ENCODE measurements at regions not wholly inside any gene's neighbourhood (a gene's known extent, or its start where the extent isn't known, plus 50 kb on each side); places are given as distances from the start of the nearest gene placed in this dataset.
"Not testable (repeated sequence)": the region's sequence is repeated elsewhere in the genome, so short reads cannot be mapped to it uniquely, and the experiment has no call there.

DNA sequence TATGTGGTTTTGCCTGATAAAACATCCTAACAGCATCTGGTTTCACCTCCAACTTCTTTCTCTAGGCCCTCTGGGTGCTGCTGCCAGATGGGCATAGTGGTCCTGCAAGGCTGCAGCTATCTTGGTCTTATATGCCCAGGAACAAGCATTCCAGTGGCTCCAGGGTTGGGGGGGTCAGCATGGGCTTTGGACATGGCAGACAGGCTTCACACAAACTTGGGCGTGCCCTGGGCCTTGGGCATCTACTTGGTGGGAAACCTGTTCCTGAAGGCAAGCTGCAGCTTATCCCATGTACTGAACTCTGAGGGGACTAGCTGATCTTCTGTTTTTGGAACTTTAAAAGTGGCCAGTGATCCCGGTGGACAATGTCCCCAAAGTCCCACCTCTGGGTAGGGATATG is 54.9 kb upstream of the ZNF678 start:
- Histone ChIP-seq H3K9me3 (ENCODE audit: control insufficient read depth in 2 of 2, insufficient read depth in 1 of 2, low read depth in 1 of 2, low read length in 1 of 2) (no peaks in the 10 kb centered on the region), H3K27me3 (ENCODE audit: control insufficient read depth in 1 of 2, insufficient read depth in 2 of 2, low read length in 2 of 2) (no peaks in the 10 kb centered on the region), H3K4me1 (ENCODE audit: control insufficient read depth in 2 of 2, insufficient read depth in 2 of 2, low read length in 1 of 2) (no peaks in the 10 kb centered on the region), H3K36me3 (ENCODE audit: control insufficient read depth in 2 of 2, insufficient read depth in 2 of 2, low read length in 1 of 2) (no peaks in the 10 kb centered on the region), H3K27ac (ENCODE audit: low read depth in 2 of 2, low read length in 1 of 2) (no peak overlapping the region), H3K4me3 (ENCODE audit: low read depth in 1 of 2, low read length in 2 of 2) (no peak overlapping the region)
- 86 to 88% methylated on average over 2 of the region's 2 CpGs for WGBS, 2 donors

DNA sequence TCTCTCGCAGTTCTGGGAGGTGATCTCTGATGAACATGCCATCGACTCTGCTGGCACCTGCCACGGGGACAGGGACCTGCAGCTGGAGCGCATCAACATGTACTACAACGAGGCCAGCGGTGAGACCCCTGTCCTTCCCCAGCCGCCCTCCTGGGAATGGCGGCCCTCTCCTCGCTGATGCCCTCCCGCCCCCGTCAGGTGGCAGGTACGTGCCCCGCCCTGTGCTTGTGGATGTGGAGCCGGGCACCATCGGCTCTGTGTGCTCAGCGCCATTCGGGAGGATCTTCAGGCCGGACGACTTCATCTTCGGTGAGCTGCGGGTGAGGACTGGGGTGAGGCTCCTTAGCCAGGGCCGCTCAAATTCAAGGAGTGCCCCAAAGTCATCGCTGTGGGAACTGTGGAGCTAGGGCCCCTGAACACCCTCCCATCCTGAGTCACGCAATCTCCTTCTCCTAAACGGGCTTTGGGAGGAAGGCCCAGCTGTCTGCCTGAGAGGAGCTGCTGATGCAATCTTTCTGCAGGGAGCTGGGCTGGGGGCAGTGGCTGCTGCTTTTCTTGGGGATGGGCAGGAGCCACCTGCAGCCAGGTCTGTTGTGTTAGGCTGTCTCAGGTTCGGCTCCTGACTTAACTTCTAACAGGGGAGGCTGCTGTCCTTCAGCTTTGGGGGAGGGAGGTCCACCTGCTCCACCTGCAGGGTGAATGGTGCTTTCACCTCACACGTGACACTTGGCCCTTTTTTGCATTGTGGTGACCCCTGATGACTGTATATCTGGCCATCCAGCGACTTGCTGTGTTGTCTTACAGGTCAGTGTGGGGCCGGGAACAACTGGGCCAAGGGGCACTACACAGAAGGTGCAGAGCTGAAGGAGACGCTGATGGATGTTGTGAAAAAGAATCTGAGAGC is 56.6 kb upstream of the ZNF678 start:
- not testable (repeated sequence) for H3K4me3 ChIP-seq (ENCODE audit: low read depth in 1 of 2, low read length in 2 of 2); H3K36me3 ChIP-seq (ENCODE audit: control insufficient read depth in 2 of 2, insufficient read depth in 2 of 2, low read length in 1 of 2); H3K4me1 ChIP-seq (ENCODE audit: control insufficient read depth in 2 of 2, insufficient read depth in 2 of 2, low read length in 1 of 2); H3K27ac ChIP-seq (ENCODE audit: low read depth in 2 of 2, low read length in 1 of 2); H3K27me3 ChIP-seq (ENCODE audit: control insufficient read depth in 1 of 2, insufficient read depth in 2 of 2, low read length in 2 of 2); H3K9me3 ChIP-seq (ENCODE audit: control insufficient read depth in 2 of 2, insufficient read depth in 1 of 2, low read depth in 1 of 2, low read length in 1 of 2)
- WGBS, 2 donors = 88 to 93% methylated on average over 7 to 11 of the region's 30 CpGs

DNA sequence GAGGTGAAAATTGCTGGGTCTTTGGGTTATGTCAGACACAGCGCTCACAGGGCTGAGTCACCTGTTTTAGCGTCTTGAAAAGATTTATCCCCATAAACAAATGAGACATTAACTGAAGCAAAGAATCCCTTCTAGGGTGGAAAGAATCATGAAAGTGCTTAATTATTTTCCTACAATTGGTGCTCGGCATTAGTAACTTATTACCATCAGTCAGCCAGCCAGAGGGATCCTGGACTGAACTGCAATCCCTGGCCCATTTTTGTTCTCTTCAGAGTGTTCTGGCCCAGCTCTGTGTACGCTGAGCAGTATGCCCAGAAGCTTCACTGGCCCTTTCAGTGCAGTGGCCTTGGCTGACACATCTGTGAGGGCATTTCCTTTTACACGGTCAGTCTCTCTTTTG is 67.3 kb upstream of the ZNF678 start:
- not testable (repeated sequence) for H3K4me1 ChIP-seq (ENCODE audit: control insufficient read depth in 2 of 2, insufficient read depth in 2 of 2, low read length in 1 of 2); H3K27ac ChIP-seq (ENCODE audit: low read depth in 2 of 2, low read length in 1 of 2); H3K27me3 ChIP-seq (ENCODE audit: control insufficient read depth in 1 of 2, insufficient read depth in 2 of 2, low read length in 2 of 2); H3K4me3 ChIP-seq (ENCODE audit: low read depth in 1 of 2, low read length in 2 of 2); H3K9me3 ChIP-seq (ENCODE audit: control insufficient read depth in 2 of 2, insufficient read depth in 1 of 2, low read depth in 1 of 2, low read length in 1 of 2); H3K36me3 ChIP-seq (ENCODE audit: control insufficient read depth in 2 of 2, insufficient read depth in 2 of 2, low read length in 1 of 2)
- 55 to 100% methylated on average over 1 of the region's 5 CpGs for WGBS, 2 donors

DNA sequence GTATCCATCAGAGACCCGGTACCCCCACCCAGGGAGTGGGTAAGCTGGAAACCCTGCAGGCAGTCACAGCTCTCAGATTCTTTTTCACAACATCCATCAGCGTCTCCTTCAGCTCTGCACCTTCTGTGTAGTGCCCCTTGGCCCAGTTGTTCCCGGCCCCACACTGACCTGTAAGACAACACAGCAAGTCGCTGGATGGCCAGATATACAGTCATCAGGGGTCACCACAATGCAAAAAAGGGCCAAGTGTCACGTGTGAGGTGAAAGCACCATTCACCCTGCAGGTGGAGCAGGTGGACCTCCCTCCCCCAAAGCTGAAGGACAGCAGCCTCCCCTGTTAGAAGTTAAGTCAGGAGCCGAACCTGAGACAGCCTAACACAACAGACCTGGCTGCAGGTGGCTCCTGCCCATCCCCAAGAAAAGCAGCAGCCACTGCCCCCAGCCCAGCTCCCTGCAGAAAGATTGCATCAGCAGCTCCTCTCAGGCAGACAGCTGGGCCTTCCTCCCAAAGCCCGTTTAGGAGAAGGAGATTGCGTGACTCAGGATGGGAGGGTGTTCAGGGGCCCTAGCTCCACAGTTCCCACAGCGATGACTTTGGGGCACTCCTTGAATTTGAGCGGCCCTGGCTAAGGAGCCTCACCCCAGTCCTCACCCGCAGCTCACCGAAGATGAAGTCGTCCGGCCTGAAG is 69.3 kb upstream of the ZNF678 start:
- H3K4me1 ChIP-seq (ENCODE audit: control insufficient read depth in 2 of 2, insufficient read depth in 2 of 2, low read length in 1 of 2); H3K9me3 ChIP-seq (ENCODE audit: control insufficient read depth in 2 of 2, insufficient read depth in 1 of 2, low read depth in 1 of 2, low read length in 1 of 2); H3K4me3 ChIP-seq (ENCODE audit: low read depth in 1 of 2, low read length in 2 of 2); H3K27ac ChIP-seq (ENCODE audit: low read depth in 2 of 2, low read length in 1 of 2); H3K27me3 ChIP-seq (ENCODE audit: control insufficient read depth in 1 of 2, insufficient read depth in 2 of 2, low read length in 2 of 2); H3K36me3 ChIP-seq (ENCODE audit: control insufficient read depth in 2 of 2, insufficient read depth in 2 of 2, low read length in 1 of 2): not testable (repeated sequence)
- whole genome bisulfite sequencing, 2 donors = 18 to 59% methylated on average over 1 to 2 of the region's 14 CpGs

DNA sequence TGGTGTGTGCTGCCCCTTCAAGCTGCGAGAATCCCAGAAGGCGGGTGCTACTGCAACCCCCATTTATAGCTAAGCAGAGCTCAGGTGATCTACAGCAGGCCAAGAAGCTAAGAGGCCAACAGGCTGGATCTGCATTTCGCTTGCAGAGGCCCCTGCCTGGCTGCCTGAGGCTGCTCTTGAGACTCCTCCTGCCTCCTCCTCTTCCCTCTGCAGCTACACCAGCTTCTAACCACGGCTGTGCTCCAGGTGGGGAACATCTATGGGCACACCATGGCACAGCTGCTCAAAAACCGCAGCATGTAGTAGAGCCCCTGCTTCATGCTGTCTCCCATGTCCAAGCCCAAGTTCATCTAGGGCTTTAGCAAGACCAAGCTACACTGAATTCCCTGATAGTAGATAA is 72.9 kb upstream of the ZNF678 start:
- no peak overlapping the region for H3K27ac ChIP-seq (ENCODE audit: low read depth in 2 of 2, low read length in 1 of 2)
- 75 to 81% methylated on average over 5 of the region's 5 CpGs for WGBS, 2 donors
- peaks cover 0 to 2% of the 10 kb centered on the region in 2 donors for H3K9me3 ChIP-seq (ENCODE audit: control insufficient read depth in 2 of 2, insufficient read depth in 1 of 2, low read depth in 1 of 2, low read length in 1 of 2)
- no peaks in the 10 kb centered on the region for H3K36me3 ChIP-seq (ENCODE audit: control insufficient read depth in 2 of 2, insufficient read depth in 2 of 2, low read length in 1 of 2)
- H3K27me3 ChIP-seq (ENCODE audit: control insufficient read depth in 1 of 2, insufficient read depth in 2 of 2, low read length in 2 of 2) = no peaks in the 10 kb centered on the region
- no peaks in the 10 kb centered on the region for H3K4me1 ChIP-seq (ENCODE audit: control insufficient read depth in 2 of 2, insufficient read depth in 2 of 2, low read length in 1 of 2)
- H3K4me3 ChIP-seq (ENCODE audit: low read depth in 1 of 2, low read length in 2 of 2) = no peak overlapping the region

DNA sequence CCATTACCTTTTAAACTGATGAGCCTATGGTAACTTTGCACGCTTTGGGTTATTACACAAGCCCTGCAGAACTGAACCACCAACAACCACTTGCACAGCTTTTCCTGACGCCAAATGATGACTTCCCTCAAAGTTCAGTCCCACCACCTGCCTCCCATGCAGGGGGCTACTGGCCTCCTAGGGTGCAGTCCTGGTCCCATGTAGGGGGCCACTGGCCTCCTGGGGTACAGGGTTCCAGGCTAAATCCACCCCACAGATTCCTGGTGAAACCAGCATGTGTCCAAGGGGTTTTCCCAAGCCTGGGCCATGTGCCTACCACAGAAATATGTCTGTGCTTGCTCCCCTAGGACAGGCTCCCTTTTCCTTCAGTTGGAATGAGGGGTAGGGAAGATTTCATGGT is 73.4 kb upstream of the ZNF678 start:
- Histone ChIP-seq H3K4me1 (ENCODE audit: control insufficient read depth in 2 of 2, insufficient read depth in 2 of 2, low read length in 1 of 2) (no peaks in the 10 kb centered on the region), H3K27me3 (ENCODE audit: control insufficient read depth in 1 of 2, insufficient read depth in 2 of 2, low read length in 2 of 2) (no peaks in the 10 kb centered on the region), H3K9me3 (ENCODE audit: control insufficient read depth in 2 of 2, insufficient read depth in 1 of 2, low read depth in 1 of 2, low read length in 1 of 2) (peaks cover 0 to 2% of the 10 kb centered on the region in 2 donors), H3K27ac (ENCODE audit: low read depth in 2 of 2, low read length in 1 of 2) (no peak overlapping the region), H3K4me3 (ENCODE audit: low read depth in 1 of 2, low read length in 2 of 2) (no peak overlapping the region), H3K36me3 (ENCODE audit: control insufficient read depth in 2 of 2, insufficient read depth in 2 of 2, low read length in 1 of 2) (no peaks in the 10 kb centered on the region)
- WGBS, 2 donors = 84 to 92% methylated on average over 2 of the region's 2 CpGs

DNA sequence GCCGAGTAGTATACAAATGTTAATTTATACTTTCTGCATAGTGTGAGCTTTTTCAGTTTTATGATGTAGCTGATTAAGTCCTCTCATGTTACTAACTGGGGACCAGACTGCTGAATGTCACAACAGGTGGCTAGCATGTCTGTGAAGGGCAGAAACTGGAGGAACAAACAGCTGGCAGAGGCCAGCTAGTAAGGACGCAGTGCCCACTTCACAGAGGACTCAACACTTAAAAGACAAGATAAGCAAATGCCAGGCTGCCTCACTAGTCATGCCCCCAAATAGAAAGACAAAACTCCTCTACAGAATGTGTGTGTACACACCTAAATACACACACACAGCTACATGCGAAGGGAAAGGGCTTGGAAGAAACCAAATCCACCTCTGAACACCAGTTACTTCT is 73.8 kb upstream of the ZNF678 start:
- no peak overlapping the region for H3K4me3 ChIP-seq (ENCODE audit: low read depth in 1 of 2, low read length in 2 of 2)
- no peak overlapping the region for H3K27ac ChIP-seq (ENCODE audit: low read depth in 2 of 2, low read length in 1 of 2)
- peaks cover 0 to 2% of the 10 kb centered on the region in 2 donors for H3K9me3 ChIP-seq (ENCODE audit: control insufficient read depth in 2 of 2, insufficient read depth in 1 of 2, low read depth in 1 of 2, low read length in 1 of 2)
- H3K36me3 ChIP-seq (ENCODE audit: control insufficient read depth in 2 of 2, insufficient read depth in 2 of 2, low read length in 1 of 2) = no peaks in the 10 kb centered on the region
- no peaks in the 10 kb centered on the region for H3K4me1 ChIP-seq (ENCODE audit: control insufficient read depth in 2 of 2, insufficient read depth in 2 of 2, low read length in 1 of 2)
- H3K27me3 ChIP-seq (ENCODE audit: control insufficient read depth in 1 of 2, insufficient read depth in 2 of 2, low read length in 2 of 2) = no peaks in the 10 kb centered on the region
- WGBS, 2 donors = 82 to 88% methylated on average over 3 of the region's 3 CpGs

DNA sequence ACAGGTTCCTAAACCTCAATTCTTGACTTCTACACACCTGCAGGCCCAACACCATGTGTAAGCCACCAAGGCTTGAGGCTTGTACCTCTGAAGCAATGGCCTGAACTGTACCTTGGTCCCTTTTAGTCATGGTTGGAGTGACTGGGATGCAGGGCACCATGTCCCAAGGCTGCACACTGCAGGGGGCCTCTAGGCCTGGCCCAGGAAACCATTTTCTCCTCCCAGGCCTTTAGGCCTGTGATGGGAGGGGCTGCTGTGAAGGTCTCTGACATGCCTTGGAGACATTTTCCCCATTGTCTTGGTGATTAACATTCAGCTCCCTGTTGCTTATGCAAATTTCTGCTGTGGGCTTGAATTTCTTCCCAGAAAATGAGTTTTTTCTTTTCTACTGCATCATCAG is 75.8 kb upstream of the ZNF678 start:
- no peaks in the 10 kb centered on the region for H3K4me1 ChIP-seq (ENCODE audit: control insufficient read depth in 2 of 2, insufficient read depth in 2 of 2, low read length in 1 of 2)
- no peak overlapping the region for H3K4me3 ChIP-seq (ENCODE audit: low read depth in 1 of 2, low read length in 2 of 2)
- no peak overlapping the region for H3K27ac ChIP-seq (ENCODE audit: low read depth in 2 of 2, low read length in 1 of 2)
- H3K9me3 ChIP-seq (ENCODE audit: control insufficient read depth in 2 of 2, insufficient read depth in 1 of 2, low read depth in 1 of 2, low read length in 1 of 2) = peaks cover 0 to 2% of the 10 kb centered on the region in 2 donors
- no peaks in the 10 kb centered on the region for H3K36me3 ChIP-seq (ENCODE audit: control insufficient read depth in 2 of 2, insufficient read depth in 2 of 2, low read length in 1 of 2)
- no peaks in the 10 kb centered on the region for H3K27me3 ChIP-seq (ENCODE audit: control insufficient read depth in 1 of 2, insufficient read depth in 2 of 2, low read length in 2 of 2)

DNA sequence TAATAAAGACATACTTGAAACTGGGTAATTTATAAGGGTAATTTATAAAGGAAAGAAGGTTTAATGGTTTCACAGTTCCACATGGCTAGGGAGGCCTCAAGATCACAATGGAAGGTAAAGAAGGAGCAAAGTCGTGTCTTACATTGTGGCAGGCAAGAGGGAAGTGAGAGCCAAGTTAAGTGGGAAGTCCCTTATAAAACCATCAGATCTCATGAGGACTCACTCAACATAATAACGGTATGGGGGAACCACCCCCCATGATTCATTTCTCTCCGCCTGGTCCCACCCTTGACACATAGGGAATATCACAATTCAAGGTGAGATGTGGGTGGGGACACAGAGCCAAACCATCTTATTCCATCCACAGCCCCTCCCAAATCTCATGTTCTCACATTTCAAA is 76.8 kb upstream of the ZNF678 start:
- H3K27ac ChIP-seq (ENCODE audit: low read depth in 2 of 2, low read length in 1 of 2) = no peak overlapping the region
- no peaks in the 10 kb centered on the region for H3K36me3 ChIP-seq (ENCODE audit: control insufficient read depth in 2 of 2, insufficient read depth in 2 of 2, low read length in 1 of 2)

DNA sequence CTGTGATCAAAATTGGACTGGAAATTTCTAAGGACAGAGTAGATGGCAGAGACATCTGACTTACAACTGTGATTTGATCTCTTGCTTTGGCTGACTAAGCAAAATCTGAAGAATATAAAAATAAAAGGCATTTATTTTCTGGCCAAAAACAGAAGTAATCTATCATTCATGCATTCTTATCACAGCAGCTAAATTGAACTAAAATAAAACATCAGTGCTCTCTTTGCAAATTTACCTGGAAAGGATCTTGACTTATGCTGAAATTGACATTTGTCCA is 81.4 kb upstream of the ZNF678 start:
- no peaks in the 10 kb centered on the region for H3K27me3 ChIP-seq (ENCODE audit: control insufficient read depth in 1 of 2, insufficient read depth in 2 of 2, low read length in 2 of 2)
- H3K36me3 ChIP-seq (ENCODE audit: control insufficient read depth in 2 of 2, insufficient read depth in 2 of 2, low read length in 1 of 2) = no peaks in the 10 kb centered on the region
- H3K27ac ChIP-seq (ENCODE audit: low read depth in 2 of 2, low read length in 1 of 2) = no peak overlapping the region
- H3K4me1 ChIP-seq (ENCODE audit: control insufficient read depth in 2 of 2, insufficient read depth in 2 of 2, low read length in 1 of 2) = no peaks in the 10 kb centered on the region
- no peak overlapping the region for H3K4me3 ChIP-seq (ENCODE audit: low read depth in 1 of 2, low read length in 2 of 2)
- no peaks in the 10 kb centered on the region for H3K9me3 ChIP-seq (ENCODE audit: control insufficient read depth in 2 of 2, insufficient read depth in 1 of 2, low read depth in 1 of 2, low read length in 1 of 2)

More for the DNA sequence above, 76.8 kb upstream of the ZNF678 start:
- no peak overlapping the region for H3K4me3 ChIP-seq (ENCODE audit: low read depth in 1 of 2, low read length in 2 of 2)
- H3K27me3 ChIP-seq (ENCODE audit: control insufficient read depth in 1 of 2, insufficient read depth in 2 of 2, low read length in 2 of 2) = no peaks in the 10 kb centered on the region
- peaks cover 0 to 2% of the 10 kb centered on the region in 2 donors for H3K9me3 ChIP-seq (ENCODE audit: control insufficient read depth in 2 of 2, insufficient read depth in 1 of 2, low read depth in 1 of 2, low read length in 1 of 2)
- no peaks in the 10 kb centered on the region for H3K4me1 ChIP-seq (ENCODE audit: control insufficient read depth in 2 of 2, insufficient read depth in 2 of 2, low read length in 1 of 2)
- WGBS, 2 donors = 65 to 69% methylated on average over 3 of the region's 3 CpGs
